ENCODE measurements at regions not wholly inside any gene's neighbourhood (a gene's known extent, or its start where the extent isn't known, plus 50 kb on each side); places are given as distances from the start of the nearest gene placed in this dataset.

DNA sequence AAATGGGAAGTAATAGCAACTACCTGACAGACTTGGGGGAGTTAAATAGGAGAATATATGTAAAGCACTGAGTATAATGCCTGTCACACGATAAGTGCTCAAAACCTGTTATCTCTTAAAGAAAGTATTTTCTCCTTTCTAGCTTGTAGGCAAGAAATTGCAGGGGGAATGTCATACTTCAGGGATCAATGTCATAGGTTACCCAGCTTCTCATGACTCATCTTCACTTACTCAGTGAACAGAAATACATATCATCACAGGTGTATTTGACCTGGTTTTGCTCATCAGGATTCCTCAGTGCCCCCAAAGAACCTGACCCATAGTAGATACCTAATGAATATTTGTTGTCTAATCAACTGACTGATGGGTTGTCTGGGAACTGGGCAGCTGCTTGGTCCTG, 285.0 kb upstream of the ATP2B1 start:
- DNase-seq (no peak), ATAC-seq (no peak)
- Histone ChIP-seq H3K36me3 (no peaks in the 10 kb centered on the region), H3K27me3 (no peaks in the 10 kb centered on the region), H3K27ac (no peak overlapping the region), H3K9me3 (no peaks in the 10 kb centered on the region), H3K4me1 (peaks cover 0 to 16% (median 0%) of the 10 kb centered on the region in 9 donors), H3K4me3 (no peak overlapping the region)
- TF ChIP-seq CTCF (IDR thresholded peaks at IDR 0.05) = no peak
- 94 to 95% methylated on average over 1 of the region's 1 CpG for WGBS, 2 donors
- intact Hi-C loops (cut with DNase I) = loop anchor here in 1 of 10 donors (5.0 kb wide), 1 partner anchor 1291 kb away; no protein-coding TSS in a partner anchor

- H3K27me3 ChIP-seq = no peaks in the 10 kb centered on the region
- TF ChIP-seq CTCF (IDR thresholded peaks at IDR 0.05) = no peak
- no peak for ATAC-seq
- no peaks in the 10 kb centered on the region for H3K9me3 ChIP-seq
- no peaks in the 10 kb centered on the region for H3K36me3 ChIP-seq
- H3K27ac ChIP-seq = no peak overlapping the region
- H3K4me1 ChIP-seq = peaks cover 0 to 16% (median 0%) of the 10 kb centered on the region in 9 donors
- no peak overlapping the region for H3K4me3 ChIP-seq
- intact Hi-C loops (cut with DNase I) = loop anchor here in 1 of 10 donors (5.0 kb wide), 1 partner anchor 1291 kb away; no protein-coding TSS in a partner anchor
- 78 to 90% methylated on average over 2 of the region's 2 CpGs for WGBS, 2 donors
- no peak for DNase-seq
Observed at GRCh38 chr12:89992668-89993451, 284.2 kb upstream of the ATP2B1 start.

- no peak overlapping the region for H3K27ac ChIP-seq
- WGBS, 2 donors = 90 to 92% methylated on average over 6 of the region's 6 CpGs
- no peak for TF ChIP-seq CTCF (IDR thresholded peaks at IDR 0.05)
- intact Hi-C loops (cut with DNase I) = loop anchor here in 1 of 10 donors (5.0 kb wide), 1 partner anchor 1290 kb away; no protein-coding TSS in a partner anchor
- ATAC-seq = no peak
- no peaks in the 10 kb centered on the region for H3K27me3 ChIP-seq
- H3K9me3 ChIP-seq = no peaks in the 10 kb centered on the region
- no peaks in the 10 kb centered on the region for H3K36me3 ChIP-seq
- no peak overlapping the region for H3K4me3 ChIP-seq
- H3K4me1 ChIP-seq = peaks cover 0 to 16% (median 0%) of the 10 kb centered on the region in 9 donors
- DNase-seq = no peak
Observed at GRCh38 chr12:89991807-89992590, 283.4 kb upstream of the ATP2B1 start.

GRCh38 chr12:89988188-89988915, 279.7 kb upstream of the ATP2B1 start:
- Histone ChIP-seq H3K9me3 (no peaks in the 10 kb centered on the region), H3K27me3 (no peaks in the 10 kb centered on the region), H3K4me3 (no peak overlapping the region), H3K27ac (no peak overlapping the region), H3K36me3 (no peaks in the 10 kb centered on the region), H3K4me1 (peaks cover 0 to 10% (median 0%) of the 10 kb centered on the region in 9 donors)
- 82 to 90% methylated on average over 5 of the region's 5 CpGs for WGBS, 2 donors
- no peak for DNase-seq
- ATAC-seq = no peak
- intact Hi-C loops (cut with DNase I) = no loop called here
- TF ChIP-seq CTCF (IDR thresholded peaks at IDR 0.05) = no peak

All from heart right ventricle (tissue), 16 donors.